HCT116 (cell line): ENCODE measurements at regions not wholly inside any gene's neighbourhood (a gene's known extent, or its start where the extent isn't known, plus 50 kb on each side); places are given as distances from the start of the nearest gene placed in this dataset.

Experiments
- ATAC-seq: fragments of 200-7000 bp; cut with Tn5 transposase; 2 replicates; pipeline ENCODE4 v1.9.1; 2020; ENCODE audit warnings: mild to moderate bottlenecking, moderate library complexity
- BruUV-seq: library from RNA; stranded (reverse); fragments of 400-500 nt; replicated peaks from 2 replicates; lab custom pipeline; 2021; lab: Mats Ljungman, UMichigan
- CTCF ChIA-PET: fragments of 300-600 bp; sonication (Branson Sonifier 250); formaldehyde crosslinking; loops from one replicate; lab custom pipeline; 2021; ENCODE audit warnings: antibody characterized with exemption; lab: Charles Lee
- POLR2A ChIA-PET: fragments of 300-600, 350-600 bp; sonication (Branson Sonifier 250); formaldehyde crosslinking; loops from one replicate; lab custom pipeline; 2021; ENCODE audit warnings: antibody characterized with exemption; lab: Charles Lee
- RAD21 ChIA-PET, 2 experiments: fragments of 300-600 bp; sonication (Branson Sonifier 250); formaldehyde crosslinking; loops; one replicate each; lab custom pipeline; 2023; ENCODE audit warnings: low total read pairs in 2 of 2; ENCODE audit not compliant: uncharacterized antibody in 2 of 2, unreplicated experiment in 2 of 2, low non-redundant PET in 1 of 2; lab: Charles Lee
- DNase-seq: peaks from one replicate; pipeline ENCODE4 v3.0.0-alpha.2; 2010; ENCODE audit warnings: low read depth, low spot score
- H2AFZ ChIP-seq: fragments of 200-600 bp; shearing (Covaris generic), sonication (generic); 2 replicates; pipeline ENCODE4 v1.6.1; 2017; ENCODE audit warnings: low read depth, mixed run types, mixed read lengths, antibody characterized with exemption, low read length; ENCODE audit not compliant: poor library complexity, severe bottlenecking
- H3K27ac ChIP-seq: 2 replicates; pipeline ENCODE4 v1.5.1; 2012; ENCODE audit warnings: low read depth, low read length
- H3K27me3 ChIP-seq: fragments of 200-600 bp; sonication (generic); 2 replicates; pipeline ENCODE4 v1.6.1; 2016; ENCODE audit warnings: mixed run types, low read length, mixed read lengths; ENCODE audit not compliant: insufficient read depth
- H3K36me3 ChIP-seq, 2 experiments: fragments of 200-500 bp in 1 of 2; fragments of 200-600 bp in 1 of 2; sonication (Bioruptor generic) in 1 of 2; sonication (generic) in 1 of 2; 2 replicates each; pipeline versions ENCODE4 v1.5.1 to v1.6.1; 2014 to 2016; ENCODE audit warnings: low read length in 2 of 2, inconsistent platforms in 1 of 2, mixed read lengths in 1 of 2, mixed run types in 1 of 2; ENCODE audit not compliant: insufficient read depth in 2 of 2, control insufficient read depth in 1 of 2
- H3K4me1 ChIP-seq, 2 experiments: fragments of 200-600 bp in 1 of 2; sonication (generic) in 1 of 2; 2 replicates each; pipeline versions ENCODE4 v1.5.1 to v1.6.1; 2012 to 2017; ENCODE audit warnings: low read length in 2 of 2, inconsistent platforms in 1 of 2, mild to moderate bottlenecking in 1 of 2, mixed read lengths in 1 of 2, mixed run types in 1 of 2, moderate library complexity in 1 of 2; ENCODE audit not compliant: insufficient read depth in 2 of 2, control insufficient read depth in 1 of 2
- H3K4me2 ChIP-seq: fragments of 200-600 bp; sonication (generic); 2 replicates; pipeline ENCODE4 v1.6.1; 2017; ENCODE audit warnings: mixed run types, low read length, mixed read lengths
- H3K4me3 ChIP-seq, 2 experiments: fragments of 200-600 bp in 1 of 2; sonication (generic) in 1 of 2; replicated peaks in 1 of 2; 2 replicates each; pipeline ENCODE4 v1.5.1; 2011 to 2016; ENCODE audit warnings: low read length in 2 of 2, control low read depth in 1 of 2, low read depth in 1 of 2, mild to moderate bottlenecking in 1 of 2, mixed read lengths in 1 of 2, mixed run types in 1 of 2
- H3K79me2 ChIP-seq: fragments of 200-600 bp; sonication (generic); 2 replicates; pipeline ENCODE4 v1.6.1; 2017; ENCODE audit warnings: mild to moderate bottlenecking, mixed run types, low read length, moderate library complexity, mixed read lengths; ENCODE audit not compliant: insufficient read depth
- H3K9ac ChIP-seq: fragments of 200-600 bp; sonication (generic); 2 replicates; pipeline ENCODE4 v1.6.1; 2016; ENCODE audit warnings: low read length, mixed read lengths
- H3K9me2 ChIP-seq: fragments of 200-600 bp; sonication (generic), shearing (Covaris generic); 2 replicates; pipeline ENCODE4 v1.6.1; 2017; ENCODE audit warnings: mixed run types, mild to moderate bottlenecking, moderate library complexity; ENCODE audit not compliant: insufficient read depth
- H3K9me3 ChIP-seq, 2 experiments: fragments of 200-500 bp in 1 of 2; fragments of 200-600 bp in 1 of 2; sonication (Bioruptor generic) in 1 of 2; sonication (generic) in 1 of 2; 2 replicates each; pipeline ENCODE4 v1.6.1; 2014 to 2017; ENCODE audit warnings: low read length in 2 of 2, mixed read lengths in 2 of 2, inconsistent platforms in 1 of 2, low read depth in 1 of 2, mild to moderate bottlenecking in 1 of 2, mixed run types in 1 of 2, moderate library complexity in 1 of 2; ENCODE audit not compliant: control insufficient read depth in 1 of 2, insufficient read depth in 1 of 2
- H4K20me1 ChIP-seq: fragments of 200-600 bp; sonication (generic), shearing (Covaris generic); 2 replicates; pipeline ENCODE4 v1.6.1; 2017; ENCODE audit warnings: mixed run types, mild to moderate bottlenecking, moderate library complexity; ENCODE audit not compliant: insufficient read depth
- ATF3 ChIP-seq: IDR thresholded peaks from 2 replicates; pipeline ENCODE4 v1.6.1; 2012
- CBX3 ChIP-seq: IDR thresholded peaks from 2 replicates; pipeline ENCODE4 v1.6.1; 2012; ENCODE audit warnings: low read depth
- CEBPB ChIP-seq: IDR thresholded peaks from 2 replicates; pipeline ENCODE4 v1.6.1; 2012; ENCODE audit warnings: low read depth
- CTCF ChIP-seq, 3 experiments: fragments of 200-600 bp in 1 of 3; sonication (generic) in 1 of 3; IDR thresholded peaks in 2 of 3; conservative IDR thresholded peaks in 1 of 3; 2 replicates each; pipeline ENCODE4 v1.5.1; 2012 to 2017; ENCODE audit warnings: low read depth in 2 of 3, low read length in 2 of 3, antibody characterized with exemption in 1 of 3, borderline replicate concordance in 1 of 3, control low read depth in 1 of 3, mild to moderate bottlenecking in 1 of 3, mixed read lengths in 1 of 3, mixed run types in 1 of 3, moderate library complexity in 1 of 3; ENCODE audit not compliant: insufficient read depth in 1 of 3
- EGR1 ChIP-seq: IDR thresholded peaks from 2 replicates; pipeline ENCODE4 v1.6.1; 2012; ENCODE audit warnings: low read depth
- ELF1 ChIP-seq: IDR thresholded peaks from 2 replicates; pipeline ENCODE4 v1.6.1; 2012; ENCODE audit warnings: low read depth, borderline replicate concordance
- EZH2 ChIP-seq: fragments of 200-600 bp; sonication (generic); IDR thresholded peaks from 2 replicates; pipeline ENCODE4 v1.6.1; 2017; ENCODE audit warnings: antibody characterized with exemption, mixed run types
- FOSL1 ChIP-seq: IDR thresholded peaks from 2 replicates; pipeline ENCODE4 v1.6.1; 2012; ENCODE audit warnings: low read depth
- JUND ChIP-seq: IDR thresholded peaks from 2 replicates; pipeline ENCODE4 v1.6.1; 2012
- MAX ChIP-seq: IDR thresholded peaks from 2 replicates; pipeline ENCODE4 v1.6.1; 2012
- POLR2A ChIP-seq: IDR thresholded peaks from 2 replicates; pipeline ENCODE4 v1.7.0; 2011; ENCODE audit warnings: borderline replicate concordance; ENCODE audit not compliant: insufficient read depth, insufficient read length; ENCODE audit errors: extremely low read depth
- POLR2AphosphoS5 ChIP-seq: IDR thresholded peaks from 2 replicates; pipeline ENCODE4 v1.6.1; 2011; ENCODE audit warnings: mild to moderate bottlenecking, low read depth, low read length, moderate library complexity
- RAD21 ChIP-seq: IDR thresholded peaks from 2 replicates; pipeline ENCODE4 v1.6.1; 2012; ENCODE audit warnings: low read depth, mild to moderate bottlenecking
- REST ChIP-seq: IDR thresholded peaks from 2 replicates; pipeline ENCODE4 v1.6.1; 2012; ENCODE audit warnings: low read depth
- SIN3A ChIP-seq: IDR thresholded peaks from 2 replicates; pipeline ENCODE4 v1.6.1; 2012; ENCODE audit warnings: low read depth
- SP1 ChIP-seq: IDR thresholded peaks from 2 replicates; pipeline ENCODE4 v1.6.1; 2012; ENCODE audit warnings: low read depth
- TCF7L2 ChIP-seq: IDR thresholded peaks from 2 replicates; pipeline ENCODE4 v1.7.0; 2011; ENCODE audit warnings: borderline replicate concordance, inconsistent platforms; ENCODE audit not compliant: insufficient read depth, insufficient read length; ENCODE audit errors: extremely low read depth
- ZBTB33 ChIP-seq: IDR thresholded peaks from 2 replicates; pipeline ENCODE4 v1.6.1; 2011; ENCODE audit warnings: mild to moderate bottlenecking, low read length, moderate library complexity; ENCODE audit not compliant: insufficient replicate concordance; ENCODE audit errors: extremely low read depth
- ZFX ChIP-seq: fragments of 450-650 bp; IDR thresholded peaks from 2 replicates; pipeline ENCODE4 v1.6.1; 2017
- ZNF274 ChIP-seq: fragments of 200-500 bp; sonication (Bioruptor generic); IDR thresholded peaks from 2 replicates; pipeline ENCODE4 v1.6.1; 2014; ENCODE audit warnings: mild to moderate bottlenecking, low read depth, low read length, inconsistent platforms
- intact Hi-C: fragments of 100-400 bp; cut with micrococcal nuclease; formaldehyde crosslinking; loops from 2 replicates; pipeline ENCODE4 v1.10.0; 2022

- intact Hi-C loops, result no loop called here
- no peak for DNase-seq
- no TSS peak for BruUV-seq
Measured at GRCh38 chr11:92022499-92022898, 202.1 kb upstream of the FAT3 start.

More at GRCh38 chr11:92022499-92022898, 202.1 kb upstream of the FAT3 start:
- ChIA-PET CTCF (no interaction called here), RAD21 (no interaction called here), POLR2A (no interaction called here)
- Histone ChIP-seq H3K9me2 (no peaks in the 10 kb centered on the region), H3K27me3 (no peaks in the 10 kb centered on the region), H2AFZ (no peak overlapping the region), H3K9ac (no peak overlapping the region), H4K20me1 (no peaks in the 10 kb centered on the region), H3K4me2 (no peak overlapping the region), H3K79me2 (no peaks in the 10 kb centered on the region), H3K4me1 (no peaks in the 10 kb centered on the region), H3K9me3 (peaks cover 0 to 15% of the 10 kb centered on the region in 2 experiments; a peak in 2 of 4 replicates), H3K27ac (no peak overlapping the region), H3K4me3 (no peak overlapping the region), H3K36me3 (no peaks in the 10 kb centered on the region)
- ATAC-seq, result no peak
- TF ChIP-seq SP1 (no peak), CBX3 (no peak), JUND (no peak), TCF7L2 (no peak), EGR1 (no peak), ZBTB33 (no peak), CTCF (IDR thresholded peaks at IDR 0.05 in 2 of 3, conservative IDR thresholded peaks at IDR 0.05 in 1 of 3; ENCODE audit: borderline replicate concordance in 1 of 3, insufficient read depth in 1 of 3, low read depth in 2 of 3, low read length in 2 of 3) (no peak), POLR2AphosphoS5 (no peak), EZH2 (no peak), ATF3 (no peak), CEBPB (no peak), MAX (no peak), REST (no peak), POLR2A (no peak), SIN3A (no peak), ELF1 (no peak), FOSL1 (no peak), ZNF274 (no peak), RAD21 (no peak), ZFX (no peak)
